ENCODE measurements at regions not wholly inside any gene's neighbourhood (a gene's known extent, or its start where the extent isn't known, plus 50 kb on each side); places are given as distances from the start of the nearest gene placed in this dataset.

- Histone ChIP-seq H3K27me3 (ENCODE audit: control insufficient read depth in 1 of 2, insufficient read depth in 2 of 2, low read length in 1 of 2) (no peaks in the 10 kb centered on the region), H3K36me3 (ENCODE audit: control insufficient read depth in 1 of 2, insufficient read depth in 2 of 2, low read length in 1 of 2) (no peaks in the 10 kb centered on the region), H3K9me3 (ENCODE audit: control insufficient read depth, low read length) (no peaks in the 10 kb centered on the region), H3K4me3 (ENCODE audit: low read length in 2 of 2) (no peak overlapping the region), H3K27ac (ENCODE audit: low read depth in 1 of 2, low read length in 2 of 2) (no peak overlapping the region), H3K4me1 (ENCODE audit: control insufficient read depth in 1 of 2, insufficient read depth in 2 of 2, low read length in 2 of 2) (no peaks in the 10 kb centered on the region)
- DNase-seq (no peak), ATAC-seq (ENCODE audit: low FRiP score) (no peak)
- WGBS, 2 donors: 83 to 85% methylated on average over 2 of the region's 2 CpGs
- intact Hi-C loops (cut with DNase I): no loop called here
Observed at GRCh38 chr13:68081061-68081460, 850.9 kb upstream of the PCDH9 start.

GRCh38 chr13:68078874-68079273 is 848.7 kb upstream of the PCDH9 start:
- Histone ChIP-seq H3K27ac (ENCODE audit: low read depth in 1 of 2, low read length in 2 of 2) (no peak overlapping the region), H3K4me1 (ENCODE audit: control insufficient read depth in 1 of 2, insufficient read depth in 2 of 2, low read length in 2 of 2) (no peaks in the 10 kb centered on the region), H3K4me3 (ENCODE audit: low read length in 2 of 2) (no peak overlapping the region), H3K9me3 (ENCODE audit: control insufficient read depth, low read length) (peaks cover 2% of the 10 kb centered on the region), H3K27me3 (ENCODE audit: control insufficient read depth in 1 of 2, insufficient read depth in 2 of 2, low read length in 1 of 2) (no peaks in the 10 kb centered on the region), H3K36me3 (ENCODE audit: control insufficient read depth in 1 of 2, insufficient read depth in 2 of 2, low read length in 1 of 2) (no peaks in the 10 kb centered on the region)
- intact Hi-C loops (cut with DNase I): no loop called here
- 68 to 73% methylated on average over 1 of the region's 1 CpG for WGBS, 2 donors
- DNase-seq (no peak), ATAC-seq (ENCODE audit: low FRiP score) (no peak)

GRCh38 chr13:68078469-68078868 is 848.3 kb upstream of the PCDH9 start:
- H3K27me3 ChIP-seq (ENCODE audit: control insufficient read depth in 1 of 2, insufficient read depth in 2 of 2, low read length in 1 of 2): no peaks in the 10 kb centered on the region
- intact Hi-C loops (cut with DNase I): no loop called here
- no peak overlapping the region for H3K4me3 ChIP-seq (ENCODE audit: low read length in 2 of 2)
- DNase-seq (no peak), ATAC-seq (ENCODE audit: low FRiP score) (no peak)
- no peak overlapping the region for H3K27ac ChIP-seq (ENCODE audit: low read depth in 1 of 2, low read length in 2 of 2)
- H3K9me3 ChIP-seq (ENCODE audit: control insufficient read depth, low read length): peaks cover 2% of the 10 kb centered on the region
- no peaks in the 10 kb centered on the region for H3K4me1 ChIP-seq (ENCODE audit: control insufficient read depth in 1 of 2, insufficient read depth in 2 of 2, low read length in 2 of 2)
- WGBS, 2 donors: 78 to 88% methylated on average over 2 of the region's 2 CpGs
- no peaks in the 10 kb centered on the region for H3K36me3 ChIP-seq (ENCODE audit: control insufficient read depth in 1 of 2, insufficient read depth in 2 of 2, low read length in 1 of 2)

- H3K9me3 ChIP-seq (ENCODE audit: control insufficient read depth, low read length): peaks cover 2% of the 10 kb centered on the region
- H3K4me3 ChIP-seq (ENCODE audit: low read length in 2 of 2): no peak overlapping the region
- 81 to 84% methylated on average over 9 of the region's 9 CpGs for WGBS, 2 donors
- H3K27me3 ChIP-seq (ENCODE audit: control insufficient read depth in 1 of 2, insufficient read depth in 2 of 2, low read length in 1 of 2): peaks cover 0 to 2% of the 10 kb centered on the region in 2 donors
- intact Hi-C loops (cut with DNase I): no loop called here
- DNase-seq: peak in 1 of 2 donors; percentile 49
- ATAC-seq (ENCODE audit: low FRiP score): no peak
- H3K27ac ChIP-seq (ENCODE audit: low read depth in 1 of 2, low read length in 2 of 2): no peak overlapping the region
- no peaks in the 10 kb centered on the region for H3K4me1 ChIP-seq (ENCODE audit: control insufficient read depth in 1 of 2, insufficient read depth in 2 of 2, low read length in 2 of 2)
- no peaks in the 10 kb centered on the region for H3K36me3 ChIP-seq (ENCODE audit: control insufficient read depth in 1 of 2, insufficient read depth in 2 of 2, low read length in 1 of 2)
Observed at GRCh38 chr13:68076046-68076445, 845.9 kb upstream of the PCDH9 start.

- no peak overlapping the region for H3K27ac ChIP-seq (ENCODE audit: low read depth in 1 of 2, low read length in 2 of 2)
- no peaks in the 10 kb centered on the region for H3K9me3 ChIP-seq (ENCODE audit: control insufficient read depth, low read length)
- H3K27me3 ChIP-seq (ENCODE audit: control insufficient read depth in 1 of 2, insufficient read depth in 2 of 2, low read length in 1 of 2): peaks cover 0 to 2% of the 10 kb centered on the region in 2 donors
- intact Hi-C loops (cut with DNase I): no loop called here
- H3K4me1 ChIP-seq (ENCODE audit: control insufficient read depth in 1 of 2, insufficient read depth in 2 of 2, low read length in 2 of 2): no peaks in the 10 kb centered on the region
- no peak for ATAC-seq (ENCODE audit: low FRiP score)
- WGBS, 2 donors: 40 to 45% methylated on average over 2 of the region's 2 CpGs
- no peak overlapping the region for H3K4me3 ChIP-seq (ENCODE audit: low read length in 2 of 2)
- DNase-seq: no peak
- no peaks in the 10 kb centered on the region for H3K36me3 ChIP-seq (ENCODE audit: control insufficient read depth in 1 of 2, insufficient read depth in 2 of 2, low read length in 1 of 2)
Observed at GRCh38 chr13:68066879-68067513, 836.9 kb upstream of the PCDH9 start.

- DNase-seq (no peak), ATAC-seq (ENCODE audit: low FRiP score) (no peak)
- 67 to 72% methylated on average over 4 of the region's 4 CpGs for WGBS, 2 donors
- intact Hi-C loops (cut with DNase I): no loop called here
- Histone ChIP-seq H3K9me3 (ENCODE audit: control insufficient read depth, low read length) (no peaks in the 10 kb centered on the region), H3K4me3 (ENCODE audit: low read length in 2 of 2) (no peak overlapping the region), H3K27me3 (ENCODE audit: control insufficient read depth in 1 of 2, insufficient read depth in 2 of 2, low read length in 1 of 2) (no peaks in the 10 kb centered on the region), H3K36me3 (ENCODE audit: control insufficient read depth in 1 of 2, insufficient read depth in 2 of 2, low read length in 1 of 2) (no peaks in the 10 kb centered on the region), H3K27ac (ENCODE audit: low read depth in 1 of 2, low read length in 2 of 2) (no peak overlapping the region), H3K4me1 (ENCODE audit: control insufficient read depth in 1 of 2, insufficient read depth in 2 of 2, low read length in 2 of 2) (no peaks in the 10 kb centered on the region)
Observed at GRCh38 chr13:68064001-68064770, 834.0 kb upstream of the PCDH9 start.

GRCh38 chr13:68063181-68063580 is 833.0 kb upstream of the PCDH9 start:
- Histone ChIP-seq H3K27ac (ENCODE audit: low read depth in 1 of 2, low read length in 2 of 2) (no peak overlapping the region), H3K4me3 (ENCODE audit: low read length in 2 of 2) (no peak overlapping the region), H3K36me3 (ENCODE audit: control insufficient read depth in 1 of 2, insufficient read depth in 2 of 2, low read length in 1 of 2) (no peaks in the 10 kb centered on the region), H3K27me3 (ENCODE audit: control insufficient read depth in 1 of 2, insufficient read depth in 2 of 2, low read length in 1 of 2) (no peaks in the 10 kb centered on the region), H3K4me1 (ENCODE audit: control insufficient read depth in 1 of 2, insufficient read depth in 2 of 2, low read length in 2 of 2) (no peaks in the 10 kb centered on the region), H3K9me3 (ENCODE audit: control insufficient read depth, low read length) (no peaks in the 10 kb centered on the region)
- WGBS, 2 donors: 82 to 96% methylated on average over 1 of the region's 1 CpG
- intact Hi-C loops (cut with DNase I): no loop called here
- ATAC-seq (ENCODE audit: low FRiP score): no peak
- no peak for DNase-seq

GRCh38 chr13:68057836-68058235 is 827.7 kb upstream of the PCDH9 start:
- DNase-seq (no peak), ATAC-seq (ENCODE audit: low FRiP score) (no peak)
- Histone ChIP-seq H3K4me3 (ENCODE audit: low read length in 2 of 2) (no peak overlapping the region), H3K9me3 (ENCODE audit: control insufficient read depth, low read length) (no peaks in the 10 kb centered on the region), H3K27ac (ENCODE audit: low read depth in 1 of 2, low read length in 2 of 2) (no peak overlapping the region), H3K36me3 (ENCODE audit: control insufficient read depth in 1 of 2, insufficient read depth in 2 of 2, low read length in 1 of 2) (no peaks in the 10 kb centered on the region), H3K4me1 (ENCODE audit: control insufficient read depth in 1 of 2, insufficient read depth in 2 of 2, low read length in 2 of 2) (no peaks in the 10 kb centered on the region), H3K27me3 (ENCODE audit: control insufficient read depth in 1 of 2, insufficient read depth in 2 of 2, low read length in 1 of 2) (no peaks in the 10 kb centered on the region)
- intact Hi-C loops (cut with DNase I): no loop called here

Data from aorta (tissue), 5 donors.